ENCODE measurements at regions not wholly inside any gene's neighbourhood (a gene's known extent, or its start where the extent isn't known, plus 50 kb on each side); places are given as distances from the start of the nearest gene placed in this dataset.

DNA sequence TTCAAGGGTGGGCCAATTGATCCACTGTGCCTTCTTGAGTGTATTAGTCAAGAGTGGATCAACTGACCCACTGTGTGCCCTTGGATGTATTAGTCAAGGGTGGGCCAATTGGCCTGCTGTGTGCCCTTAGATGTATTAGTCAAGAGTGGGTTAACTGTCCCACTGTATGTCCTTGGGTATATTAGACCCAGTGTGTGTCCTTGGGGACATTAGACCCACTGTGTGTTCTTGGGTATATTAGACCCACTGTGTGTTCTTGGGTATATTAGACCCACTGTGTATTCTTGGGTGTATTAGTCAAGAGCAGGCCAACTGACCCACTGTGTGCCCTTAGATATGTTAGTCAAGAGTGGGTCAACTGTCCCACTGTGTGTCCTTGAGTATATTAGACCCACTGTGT, 601.8 kb downstream of the TYW1 start:
- no peak overlapping the region for H3K27ac ChIP-seq
- no peak for TF ChIP-seq CTCF (conservative IDR thresholded peaks at IDR 0.05)

GRCh38 chr7:67599331-67600062, 602.9 kb downstream of the TYW1 start:
- no peak overlapping the region for H3K27ac ChIP-seq
- no peak for TF ChIP-seq CTCF (conservative IDR thresholded peaks at IDR 0.05)

DNA sequence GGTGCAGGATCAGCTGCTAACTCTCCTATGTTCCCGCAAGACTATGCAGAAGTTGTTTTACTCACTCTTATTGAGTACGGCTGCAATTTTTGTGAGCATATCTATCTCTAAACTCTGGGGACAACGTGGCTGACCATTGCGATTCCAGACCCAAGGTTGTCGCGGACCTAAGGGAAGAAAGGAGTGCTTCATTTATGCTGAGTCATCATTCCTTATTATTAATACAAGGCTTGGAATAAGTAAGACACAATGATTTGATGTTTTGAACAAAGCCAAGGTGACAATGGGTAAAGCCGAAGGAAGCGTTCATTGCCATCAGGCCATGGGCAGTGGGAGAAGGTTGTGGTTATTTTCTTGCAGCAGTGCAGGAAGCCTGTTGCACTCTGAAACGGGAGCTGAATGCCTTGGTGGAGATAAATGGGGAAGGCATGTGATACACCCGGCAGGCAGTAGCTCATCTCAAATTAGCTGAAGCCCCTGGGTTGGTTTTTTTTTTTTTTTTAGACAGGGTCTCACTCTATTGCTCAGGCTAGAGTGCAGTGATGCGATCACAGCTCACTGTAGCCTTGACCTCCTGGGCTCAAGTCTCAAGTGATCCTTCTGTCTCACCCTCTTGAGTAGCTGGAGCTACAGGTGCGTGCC, 605.7 kb downstream of the TYW1 start:
- no peak for TF ChIP-seq CTCF (conservative IDR thresholded peaks at IDR 0.05)
- no peak overlapping the region for H3K27ac ChIP-seq

GRCh38 chr7:67604461-67605386, 608.1 kb downstream of the TYW1 start:
- no peak for TF ChIP-seq CTCF (conservative IDR thresholded peaks at IDR 0.05)
- H3K27ac ChIP-seq = no peak overlapping the region

- 0 out of 2 replicates have a peak, but pooled peaks have one; percentile 27 for TF ChIP-seq CTCF (conservative IDR thresholded peaks at IDR 0.05)
- H3K27ac ChIP-seq = no peak overlapping the region
Measured at GRCh38 chr7:67608806-67609205, 612.2 kb downstream of the TYW1 start.

GRCh38 chr7:67610897-67611296, 614.3 kb downstream of the TYW1 start:
- H3K27ac ChIP-seq = no peak overlapping the region
- TF ChIP-seq CTCF (conservative IDR thresholded peaks at IDR 0.05) = no peak

GRCh38 chr7:67614843-67615242, 618.2 kb downstream of the TYW1 start:
- no peak overlapping the region for H3K27ac ChIP-seq
- TF ChIP-seq CTCF (conservative IDR thresholded peaks at IDR 0.05) = no peak

Data from VCaP (cell line).